SK-N-SH (cell line): ENCODE measurements at regions not wholly inside any gene's neighbourhood (a gene's known extent, or its start where the extent isn't known, plus 50 kb on each side); places are given as distances from the start of the nearest gene placed in this dataset.

Experiments used
- CTCF ChIA-PET: fragments of 300-600, 350-600 bp; formaldehyde crosslinking; extraction: SDS; loops from one replicate; lab custom pipeline; 2021; lab: Yijun Ruan, JAX
- POLR2A ChIA-PET: fragments of 350-600 bp; sonication (Branson Sonifier 250); formaldehyde crosslinking; extraction: SDS; loops from one replicate; lab custom pipeline; 2020; ENCODE audit warnings: antibody characterized with exemption, inconsistent platforms; lab: Yijun Ruan, JAX
- DNase-seq: peaks from one replicate; pipeline ENCODE4 v3.0.0; 2012
- H2AFZ ChIP-seq: fragments of 200-600 bp; sonication (generic); 2 replicates; pipeline ENCODE4 v1.8.1; 2016; ENCODE audit warnings: antibody characterized with exemption, mild to moderate bottlenecking, low read depth
- H3F3A ChIP-seq: fragments of 200-600 bp; sonication (generic); replicated peaks from 2 replicates; pipeline ENCODE3; 2016; ENCODE audit warnings: antibody characterized with exemption, mild to moderate bottlenecking; ENCODE audit not compliant: insufficient read depth
- H3K27ac ChIP-seq, 2 experiments: fragments of 200-500 bp in 1 of 2; fragments of 200-600 bp in 1 of 2; sonication (Bioruptor generic) in 1 of 2; sonication (generic), shearing (Covaris generic) in 1 of 2; 2 replicates each; pipeline versions ENCODE4 v1.5.1 to v1.6.1; 2014 to 2016; ENCODE audit warnings: low read depth in 2 of 2, inconsistent platforms in 1 of 2, low read length in 1 of 2, mild to moderate bottlenecking in 1 of 2, mixed read lengths in 1 of 2
- H3K27me3 ChIP-seq: fragments of 200-600 bp; sonication (generic), shearing (Covaris generic); 2 replicates; pipeline ENCODE4 v1.6.1; 2016; ENCODE audit warnings: mixed run types; ENCODE audit not compliant: insufficient read depth
- H3K36me3 ChIP-seq, 2 experiments: fragments of 200-500 bp in 1 of 2; fragments of 200-600 bp in 1 of 2; sonication (Bioruptor generic) in 1 of 2; sonication (generic) in 1 of 2; replicated peaks in 1 of 2; 2 replicates each; pipeline versions ENCODE3 to v1.5.1; 2014 to 2016; ENCODE audit warnings: low read length in 1 of 2, mild to moderate bottlenecking in 1 of 2; ENCODE audit not compliant: insufficient read depth in 2 of 2, control insufficient read depth in 1 of 2
- H3K4me1 ChIP-seq, 2 experiments: fragments of 200-500 bp in 1 of 2; fragments of 200-600 bp in 1 of 2; sonication (Bioruptor generic) in 1 of 2; sonication (generic), shearing (Covaris generic) in 1 of 2; 2 replicates each; pipeline versions ENCODE4 v1.5.1 to v1.6.1; 2014 to 2016; ENCODE audit warnings: low read depth in 1 of 2, low read length in 1 of 2, mixed run types in 1 of 2; ENCODE audit not compliant: insufficient read depth in 2 of 2, control insufficient read depth in 1 of 2
- H3K4me2 ChIP-seq: fragments of 200-600 bp; sonication (generic), shearing (Covaris generic); 2 replicates; pipeline ENCODE4 v1.6.1; 2017; ENCODE audit warnings: mixed run types
- H3K4me3 ChIP-seq, 2 experiments: fragments of 200-500 bp in 1 of 2; fragments of 200-600 bp in 1 of 2; sonication (Bioruptor generic) in 1 of 2; sonication (generic), shearing (Covaris generic) in 1 of 2; 2 replicates each; pipeline versions ENCODE4 v1.5.1 to v1.8.1; 2014 to 2016; ENCODE audit warnings: low read depth in 2 of 2, inconsistent platforms in 1 of 2, low read length in 1 of 2, mild to moderate bottlenecking in 1 of 2, mixed read lengths in 1 of 2, moderate library complexity in 1 of 2
- H3K79me2 ChIP-seq: fragments of 200-600 bp; sonication (generic); 2 replicates; pipeline ENCODE4 v1.8.1; 2017; ENCODE audit warnings: mild to moderate bottlenecking; ENCODE audit not compliant: insufficient read depth
- H3K9ac ChIP-seq: fragments of 200-600 bp; sonication (generic); 2 replicates; pipeline ENCODE4 v1.6.1; 2017; ENCODE audit warnings: mixed run types
- H3K9me2 ChIP-seq: fragments of 200-600 bp; sonication (generic); 2 replicates; pipeline ENCODE4 v1.6.1; 2017; ENCODE audit warnings: mixed run types
- H3K9me3 ChIP-seq: fragments of 200-600 bp; sonication (generic); 2 replicates; pipeline ENCODE4 v1.6.1; 2017; ENCODE audit warnings: mixed run types, mild to moderate bottlenecking, moderate library complexity
- H4K20me1 ChIP-seq: fragments of 200-600 bp; sonication (generic); 2 replicates; pipeline ENCODE4 v1.6.1; 2017; ENCODE audit warnings: mild to moderate bottlenecking, mixed run types; ENCODE audit not compliant: insufficient read depth
- CHD2 ChIP-seq: fragments of 150-350 bp; IDR thresholded peaks from 2 replicates; pipeline ENCODE4 v1.6.1; 2018; ENCODE audit warnings: low read length; ENCODE audit not compliant: partially characterized antibody
- ELF1 ChIP-seq: IDR thresholded peaks from 2 replicates; pipeline ENCODE4 v1.4.0; 2012
- EP300 ChIP-seq, 2 experiments: IDR thresholded peaks; 2 replicates each; pipeline versions ENCODE4 v1.4.0 to v1.6.1; 2012; ENCODE audit warnings: borderline replicate concordance in 1 of 2, low read depth in 1 of 2, low read length in 1 of 2
- EZH2phosphoT487 ChIP-seq: fragments of 200-600 bp; sonication (generic); IDR thresholded peaks from 2 replicates; pipeline ENCODE4 v1.6.1; 2017; ENCODE audit warnings: low read depth, mixed run types, mild to moderate bottlenecking, antibody characterized with exemption, moderate library complexity, borderline replicate concordance
- FOSL2 ChIP-seq: IDR thresholded peaks from 2 replicates; pipeline ENCODE4 v1.4.0; 2012; ENCODE audit warnings: low read depth, mild to moderate bottlenecking, moderate library complexity, borderline replicate concordance
- FOXJ3 ChIP-seq: sonication (generic); formaldehyde crosslinking; IDR thresholded peaks from 2 replicates; pipeline ENCODE4 v1.5.1; 2020; ENCODE audit warnings: mild to moderate bottlenecking, missing genetic modification reagents
- GABPA ChIP-seq: IDR thresholded peaks from 2 replicates; pipeline ENCODE4 v1.4.0; 2012; ENCODE audit warnings: low read depth, mild to moderate bottlenecking
- MEF2A ChIP-seq: IDR thresholded peaks from 2 replicates; pipeline ENCODE4 v1.4.0; 2012; ENCODE audit warnings: low read depth, borderline replicate concordance
- NFIC ChIP-seq: IDR thresholded peaks from 2 replicates; pipeline ENCODE4 v1.4.0; 2012; ENCODE audit warnings: borderline replicate concordance
- RAD21 ChIP-seq: IDR thresholded peaks from 2 replicates; pipeline ENCODE4 v1.6.1; 2012; ENCODE audit warnings: mild to moderate bottlenecking, low read length
- RFX5 ChIP-seq: IDR thresholded peaks from 2 replicates; pipeline ENCODE4 v1.6.1; 2012; ENCODE audit warnings: mild to moderate bottlenecking, improper control_type of control experiment, low read length
- SIN3A ChIP-seq: IDR thresholded peaks from 2 replicates; pipeline ENCODE4 v1.6.1; 2012; ENCODE audit warnings: low read depth, mild to moderate bottlenecking, low read length, moderate library complexity, borderline replicate concordance
- SMC3 ChIP-seq: IDR thresholded peaks from 2 replicates; pipeline ENCODE4 v1.6.1; 2012; ENCODE audit warnings: low read depth, low read length, improper control_type of control experiment
- TAF1 ChIP-seq: IDR thresholded peaks from 2 replicates; pipeline ENCODE4 v1.6.1; 2012; ENCODE audit warnings: low read depth, mild to moderate bottlenecking, low read length, moderate library complexity, borderline replicate concordance
- WGBS: methylation state at CpG from one replicate; pipeline ENCODE4 v1.1.6; 2017; ENCODE audit warnings: low lambda C conversion rate; 5-methylcytosine and 5-hydroxymethylcytosine counted together
- TF ChIP-seq, protein P1 (sequence below): IDR thresholded peaks from 2 replicates; pipeline ENCODE4; 2012
- TF ChIP-seq, protein P2 (sequence below): IDR thresholded peaks from 2 replicates; pipeline ENCODE4 v1.4.0; 2012; ENCODE audit warnings: low read depth, borderline replicate concordance
- TF ChIP-seq, protein P3 (sequence below): fragments of 150-350 bp; IDR thresholded peaks from 2 replicates; pipeline ENCODE4 v1.6.1; 2016; ENCODE audit warnings: mild to moderate bottlenecking, low read depth, low read length
- TF ChIP-seq, protein P4 (sequence below): IDR thresholded peaks from 2 replicates; pipeline ENCODE4 v1.4.0; 2012; ENCODE audit warnings: low read depth

DNA sequence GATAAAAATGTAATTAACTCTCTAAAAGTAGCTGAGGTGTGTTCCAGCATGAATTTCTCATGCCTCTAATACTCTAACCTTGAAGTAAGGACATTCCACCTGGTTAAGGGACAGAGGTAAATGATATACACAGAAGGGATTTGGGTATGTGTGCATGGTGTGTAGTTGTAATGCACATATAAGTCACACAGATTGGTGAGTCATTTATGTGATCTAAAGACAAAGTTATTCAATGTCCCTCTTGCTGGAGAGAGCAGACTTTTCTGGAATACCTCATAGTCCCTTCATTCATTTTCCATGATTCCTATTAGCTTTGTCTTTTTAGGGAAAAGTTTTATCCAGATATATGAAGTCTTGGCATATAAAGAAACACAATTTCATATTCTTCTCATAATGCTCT lies 234.9 kb downstream of the SNAPC1 start:
- ChIA-PET POLR2A (no interaction called here), CTCF (interaction anchor here (0.7 kb wide), 1 partner anchor 561 kb away, joined by 3 read pairs; no protein-coding TSS in a partner anchor)
- Histone ChIP-seq H3F3A (no peaks in the 10 kb centered on the region), H3K36me3 (no peaks in the 10 kb centered on the region), H3K4me2 (no peak overlapping the region), H3K4me3 (no peak overlapping the region), H4K20me1 (no peaks in the 10 kb centered on the region), H3K9me2 (no peaks in the 10 kb centered on the region), H2AFZ (no peak overlapping the region), H3K79me2 (no peaks in the 10 kb centered on the region), H3K9me3 (no peaks in the 10 kb centered on the region), H3K27ac (no peak overlapping the region), H3K4me1 (no peaks in the 10 kb centered on the region), H3K27me3 (no peaks in the 10 kb centered on the region), H3K9ac (no peak overlapping the region)
- TF ChIP-seq, protein P1, sequence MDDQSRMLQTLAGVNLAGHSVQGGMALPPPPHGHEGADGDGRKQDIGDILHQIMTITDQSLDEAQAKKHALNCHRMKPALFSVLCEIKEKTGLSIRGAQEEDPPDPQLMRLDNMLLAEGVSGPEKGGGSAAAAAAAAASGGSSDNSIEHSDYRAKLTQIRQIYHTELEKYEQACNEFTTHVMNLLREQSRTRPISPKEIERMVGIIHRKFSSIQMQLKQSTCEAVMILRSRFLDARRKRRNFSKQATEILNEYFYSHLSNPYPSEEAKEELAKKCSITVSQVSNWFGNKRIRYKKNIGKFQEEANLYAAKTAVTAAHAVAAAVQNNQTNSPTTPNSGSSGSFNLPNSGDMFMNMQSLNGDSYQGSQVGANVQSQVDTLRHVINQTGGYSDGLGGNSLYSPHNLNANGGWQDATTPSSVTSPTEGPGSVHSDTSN, result no peak
- no peak for TF ChIP-seq MEF2A
- no peak for TF ChIP-seq RAD21
- no peak for TF ChIP-seq FOSL2
- no peak for DNase-seq

DNA sequence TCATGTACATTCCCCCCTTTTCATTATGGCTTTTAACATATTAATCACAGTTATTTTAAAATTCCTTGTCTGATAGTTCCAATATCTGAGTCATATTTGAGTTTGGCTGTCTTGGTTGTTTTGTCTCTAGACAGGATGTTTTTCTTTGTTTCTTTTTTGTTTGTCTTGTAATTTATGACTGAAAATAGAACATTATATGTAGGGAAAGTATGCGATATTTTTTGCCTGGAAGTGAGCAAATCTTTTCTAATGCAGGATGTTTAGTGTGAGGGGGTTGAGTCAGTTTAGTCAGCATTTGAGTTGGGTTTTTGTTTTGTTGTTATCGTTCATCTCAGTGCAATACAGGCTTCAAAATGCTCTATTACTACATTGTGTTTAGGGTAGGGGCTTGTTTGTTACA lies 239.7 kb downstream of the SNAPC1 start:
- H2AFZ ChIP-seq, result no peak overlapping the region
- no peaks in the 10 kb centered on the region for H3K79me2 ChIP-seq
- CTCF ChIA-PET, result no interaction called here
- H3K9me2 ChIP-seq, result no peaks in the 10 kb centered on the region
- H3K9me3 ChIP-seq, result no peaks in the 10 kb centered on the region
- TF ChIP-seq TAF1, result no peak
- no peak for TF ChIP-seq MEF2A
- TF ChIP-seq RFX5, result no peak
- no peak for TF ChIP-seq FOSL2
- TF ChIP-seq ELF1, result no peak
- TF ChIP-seq, protein P2, sequence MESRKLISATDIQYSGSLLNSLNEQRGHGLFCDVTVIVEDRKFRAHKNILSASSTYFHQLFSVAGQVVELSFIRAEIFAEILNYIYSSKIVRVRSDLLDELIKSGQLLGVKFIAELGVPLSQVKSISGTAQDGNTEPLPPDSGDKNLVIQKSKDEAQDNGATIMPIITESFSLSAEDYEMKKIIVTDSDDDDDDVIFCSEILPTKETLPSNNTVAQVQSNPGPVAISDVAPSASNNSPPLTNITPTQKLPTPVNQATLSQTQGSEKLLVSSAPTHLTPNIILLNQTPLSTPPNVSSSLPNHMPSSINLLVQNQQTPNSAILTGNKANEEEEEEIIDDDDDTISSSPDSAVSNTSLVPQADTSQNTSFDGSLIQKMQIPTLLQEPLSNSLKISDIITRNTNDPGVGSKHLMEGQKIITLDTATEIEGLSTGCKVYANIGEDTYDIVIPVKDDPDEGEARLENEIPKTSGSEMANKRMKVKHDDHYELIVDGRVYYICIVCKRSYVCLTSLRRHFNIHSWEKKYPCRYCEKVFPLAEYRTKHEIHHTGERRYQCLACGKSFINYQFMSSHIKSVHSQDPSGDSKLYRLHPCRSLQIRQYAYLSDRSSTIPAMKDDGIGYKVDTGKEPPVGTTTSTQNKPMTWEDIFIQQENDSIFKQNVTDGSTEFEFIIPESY, result no peak
- TF ChIP-seq SMC3, result no peak
- TF ChIP-seq FOXJ3 (CRISPR knock-in tag), result no peak
- TF ChIP-seq, protein P3, sequence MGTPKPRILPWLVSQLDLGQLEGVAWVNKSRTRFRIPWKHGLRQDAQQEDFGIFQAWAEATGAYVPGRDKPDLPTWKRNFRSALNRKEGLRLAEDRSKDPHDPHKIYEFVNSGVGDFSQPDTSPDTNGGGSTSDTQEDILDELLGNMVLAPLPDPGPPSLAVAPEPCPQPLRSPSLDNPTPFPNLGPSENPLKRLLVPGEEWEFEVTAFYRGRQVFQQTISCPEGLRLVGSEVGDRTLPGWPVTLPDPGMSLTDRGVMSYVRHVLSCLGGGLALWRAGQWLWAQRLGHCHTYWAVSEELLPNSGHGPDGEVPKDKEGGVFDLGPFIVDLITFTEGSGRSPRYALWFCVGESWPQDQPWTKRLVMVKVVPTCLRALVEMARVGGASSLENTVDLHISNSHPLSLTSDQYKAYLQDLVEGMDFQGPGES, result no peak
- no peak for TF ChIP-seq EZH2phosphoT487
- no peak for TF ChIP-seq SIN3A
- TF ChIP-seq, protein P4, sequence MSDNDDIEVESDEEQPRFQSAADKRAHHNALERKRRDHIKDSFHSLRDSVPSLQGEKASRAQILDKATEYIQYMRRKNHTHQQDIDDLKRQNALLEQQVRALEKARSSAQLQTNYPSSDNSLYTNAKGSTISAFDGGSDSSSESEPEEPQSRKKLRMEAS, result no peak
- TF ChIP-seq GABPA, result no peak
- no peak for TF ChIP-seq EP300 (IDR thresholded peaks at IDR 0.05; ENCODE audit: borderline replicate concordance in 1 of 2, low read depth in 1 of 2, low read length in 1 of 2)
- TF ChIP-seq CHD2, result no peak
- no peak for TF ChIP-seq NFIC
- TF ChIP-seq, all 33 proteins: peak for 0
- no peaks in the 10 kb centered on the region for H3K36me3 ChIP-seq
- H3K27me3 ChIP-seq, result no peaks in the 10 kb centered on the region
- no peak overlapping the region for H3K9ac ChIP-seq
- no peaks in the 10 kb centered on the region for H3F3A ChIP-seq
- peak overlapping the region in 1 of 2 experiments; percentile 34; a peak in 1 of 4 replicates for H3K27ac ChIP-seq
- no peaks in the 10 kb centered on the region for H3K4me1 ChIP-seq
- no peak overlapping the region for H3K4me2 ChIP-seq
- POLR2A ChIA-PET, result no interaction called here
- DNase-seq, result no peak
- no peak overlapping the region for H3K4me3 ChIP-seq
- no peaks in the 10 kb centered on the region for H4K20me1 ChIP-seq
- WGBS, result 38% methylated on average over 2 of the region's 2 CpGs
